Osteocyte (in vitro differentiated cells): ENCODE measurements at regions not wholly inside any gene's neighbourhood (a gene's known extent, or its start where the extent isn't known, plus 50 kb on each side); places are given as distances from the start of the nearest gene placed in this dataset.

Experiments
- DNase-seq: peaks from one replicate; pipeline ENCODE4 v3.0.0; 2021; ENCODE audit warnings: mixed read lengths; ENCODE audit not compliant: unreplicated experiment; ENCODE audit errors: extremely low spot score
- H3K27ac Mint-ChIP-seq: one replicate; pipeline ENCODE4 v1.8.0; 2021; ENCODE audit warnings: mild to moderate bottlenecking, mixed read lengths; ENCODE audit not compliant: unreplicated experiment
- H3K27me3 Mint-ChIP-seq: one replicate; pipeline ENCODE4 v1.8.0; 2021; ENCODE audit warnings: mixed read lengths; ENCODE audit not compliant: unreplicated experiment
- H3K36me3 Mint-ChIP-seq: one replicate; pipeline ENCODE4 v1.8.0; 2021; ENCODE audit warnings: mixed read lengths; ENCODE audit not compliant: unreplicated experiment
- H3K4me1 Mint-ChIP-seq: one replicate; pipeline ENCODE4 v1.8.0; 2021; ENCODE audit warnings: mixed read lengths; ENCODE audit not compliant: unreplicated experiment
- H3K4me3 Mint-ChIP-seq: one replicate; pipeline ENCODE4 v1.8.0; 2021; ENCODE audit warnings: mild to moderate bottlenecking, moderate library complexity, mixed read lengths; ENCODE audit not compliant: unreplicated experiment
- H3K9me3 Mint-ChIP-seq: one replicate; pipeline ENCODE4 v1.8.0; 2021; ENCODE audit warnings: mixed read lengths; ENCODE audit not compliant: unreplicated experiment
- TF ChIP-seq, protein P1 (sequence below): fragments of 200-600 bp; sonication (generic); IDR thresholded peaks from 2 replicates; pipeline ENCODE4 v1.5.0; 2021; ENCODE audit warnings: antibody characterized with exemption, mild to moderate bottlenecking, moderate library complexity

DNA sequence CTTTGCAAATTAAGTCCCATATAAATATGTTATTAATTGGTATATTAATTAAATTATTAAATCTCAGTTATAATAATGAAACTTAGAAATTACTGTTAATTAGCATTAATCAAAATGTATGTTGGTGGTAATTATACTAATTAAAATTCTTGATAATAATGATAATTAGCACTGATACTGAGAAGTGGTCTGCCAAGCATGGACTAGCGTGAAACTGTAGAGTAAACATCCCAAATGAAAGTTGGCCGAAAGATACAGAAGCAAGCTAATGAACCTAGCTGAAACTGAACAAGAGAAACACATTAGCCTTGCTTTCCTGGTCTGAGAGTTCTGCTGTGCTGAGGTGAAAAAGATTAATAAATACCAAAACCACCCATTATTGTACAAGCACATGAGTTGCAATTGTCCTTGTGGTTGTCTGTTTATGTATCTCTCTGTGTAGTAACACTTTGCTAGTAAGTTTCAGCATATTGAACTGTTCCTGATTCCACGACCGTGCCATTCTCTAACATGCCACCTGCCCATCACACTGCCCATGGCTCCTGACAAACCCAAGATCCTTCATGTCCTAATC is 341.8 kb downstream of the PLPP3 start:
- TF ChIP-seq, protein P1, sequence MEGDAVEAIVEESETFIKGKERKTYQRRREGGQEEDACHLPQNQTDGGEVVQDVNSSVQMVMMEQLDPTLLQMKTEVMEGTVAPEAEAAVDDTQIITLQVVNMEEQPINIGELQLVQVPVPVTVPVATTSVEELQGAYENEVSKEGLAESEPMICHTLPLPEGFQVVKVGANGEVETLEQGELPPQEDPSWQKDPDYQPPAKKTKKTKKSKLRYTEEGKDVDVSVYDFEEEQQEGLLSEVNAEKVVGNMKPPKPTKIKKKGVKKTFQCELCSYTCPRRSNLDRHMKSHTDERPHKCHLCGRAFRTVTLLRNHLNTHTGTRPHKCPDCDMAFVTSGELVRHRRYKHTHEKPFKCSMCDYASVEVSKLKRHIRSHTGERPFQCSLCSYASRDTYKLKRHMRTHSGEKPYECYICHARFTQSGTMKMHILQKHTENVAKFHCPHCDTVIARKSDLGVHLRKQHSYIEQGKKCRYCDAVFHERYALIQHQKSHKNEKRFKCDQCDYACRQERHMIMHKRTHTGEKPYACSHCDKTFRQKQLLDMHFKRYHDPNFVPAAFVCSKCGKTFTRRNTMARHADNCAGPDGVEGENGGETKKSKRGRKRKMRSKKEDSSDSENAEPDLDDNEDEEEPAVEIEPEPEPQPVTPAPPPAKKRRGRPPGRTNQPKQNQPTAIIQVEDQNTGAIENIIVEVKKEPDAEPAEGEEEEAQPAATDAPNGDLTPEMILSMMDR = no peak
- Mint-ChIP-seq H3K4me1 (peaks cover 11% of the 10 kb centered on the region), H3K27me3 (no peaks in the 10 kb centered on the region), H3K9me3 (no peaks in the 10 kb centered on the region), H3K4me3 (no peak overlapping the region), H3K36me3 (peaks cover 4% of the 10 kb centered on the region), H3K27ac (no peak overlapping the region)
- DNase-seq = no peak

DNA sequence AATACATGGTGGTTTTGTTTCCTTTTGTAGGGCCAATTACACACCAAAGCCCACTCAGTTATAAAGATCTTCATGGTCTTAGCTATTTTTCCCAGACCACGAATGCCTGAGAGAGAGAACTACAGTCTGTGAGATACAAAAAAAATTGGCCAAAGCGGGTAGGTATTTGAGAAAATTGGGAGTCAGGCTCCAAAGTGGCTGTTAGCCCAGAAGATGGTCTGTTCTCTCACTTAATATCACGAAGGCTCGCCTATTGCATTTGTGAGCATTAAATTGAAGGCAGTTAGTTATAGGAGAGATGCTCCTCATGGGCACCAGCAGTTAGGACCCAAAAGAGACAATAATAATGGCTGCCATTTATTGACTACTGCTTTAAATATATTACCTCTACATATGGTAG is 342.7 kb downstream of the PLPP3 start:
- Mint-ChIP-seq H3K4me3 (no peak overlapping the region), H3K9me3 (no peaks in the 10 kb centered on the region), H3K27ac (no peak overlapping the region), H3K4me1 (peaks cover 11% of the 10 kb centered on the region), H3K36me3 (peaks cover 4% of the 10 kb centered on the region), H3K27me3 (no peaks in the 10 kb centered on the region)
- TF ChIP-seq, protein P1 = no peak
- no peak for DNase-seq

DNA sequence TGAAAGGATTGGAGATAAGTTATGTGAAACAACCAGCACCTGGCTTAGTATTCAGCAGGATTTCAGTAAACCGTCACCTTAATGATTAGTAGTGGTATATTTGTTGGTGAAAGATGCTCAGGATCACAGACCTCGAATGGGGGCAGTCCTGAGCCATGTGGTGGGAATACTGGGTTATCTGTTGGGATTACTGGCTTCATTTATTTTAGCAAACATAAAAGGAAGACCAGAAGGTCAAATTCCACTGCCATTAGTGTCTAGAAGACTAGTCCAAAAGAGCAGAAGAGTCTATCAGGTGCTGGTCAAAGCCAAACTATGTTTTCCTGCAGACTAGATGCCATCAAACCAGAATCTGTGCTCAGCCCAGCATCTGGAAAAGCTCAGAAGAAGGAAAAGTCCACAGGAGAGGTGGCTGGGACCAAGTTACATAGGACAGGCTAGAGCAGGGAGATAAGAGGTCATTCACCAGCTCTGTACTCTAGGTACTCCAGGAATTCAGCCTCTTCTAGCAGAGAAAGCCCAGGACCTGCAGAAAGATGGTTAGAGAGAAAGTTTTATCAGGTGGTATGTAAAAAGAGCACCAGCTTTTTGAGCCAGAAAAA is 343.4 kb downstream of the PLPP3 start:
- DNase-seq = no peak
- Mint-ChIP-seq H3K9me3 (no peaks in the 10 kb centered on the region), H3K4me1 (peaks cover 11% of the 10 kb centered on the region)

DNA sequence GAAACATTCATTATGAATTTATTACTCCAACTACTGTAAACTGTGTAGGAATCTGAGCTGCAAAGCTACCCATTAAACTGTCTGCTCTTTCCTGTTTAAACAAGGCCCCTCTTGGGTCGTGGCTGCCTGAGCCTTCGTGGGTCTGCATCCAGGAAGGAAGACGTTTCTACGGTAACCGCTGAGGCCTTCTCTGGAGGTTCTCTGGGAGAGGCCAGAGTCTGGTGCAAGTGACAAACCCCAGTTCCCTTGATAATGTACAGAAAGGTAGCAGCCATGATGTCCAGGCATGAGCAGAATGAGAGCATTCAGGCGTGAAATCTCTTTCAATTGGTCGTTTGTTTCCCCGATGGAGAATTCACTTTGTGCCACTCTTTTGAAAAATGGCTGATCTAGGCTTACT is 350.2 kb downstream of the PLPP3 start:
- TF ChIP-seq, protein P1 = no peak
- DNase-seq = no peak
- H3K36me3 Mint-ChIP-seq = no peaks in the 10 kb centered on the region
- no peaks in the 10 kb centered on the region for H3K27me3 Mint-ChIP-seq
- H3K27ac Mint-ChIP-seq = no peak overlapping the region
- H3K9me3 Mint-ChIP-seq = no peaks in the 10 kb centered on the region
- H3K4me1 Mint-ChIP-seq = peaks cover 12% of the 10 kb centered on the region
- no peak overlapping the region for H3K4me3 Mint-ChIP-seq

More for the DNA sequence above, 343.4 kb downstream of the PLPP3 start:
- Mint-ChIP-seq H3K4me3 (no peak overlapping the region), H3K27ac (no peak overlapping the region), H3K27me3 (no peaks in the 10 kb centered on the region), H3K36me3 (peaks cover 4% of the 10 kb centered on the region)
- TF ChIP-seq, protein P1 = no peak

DNA sequence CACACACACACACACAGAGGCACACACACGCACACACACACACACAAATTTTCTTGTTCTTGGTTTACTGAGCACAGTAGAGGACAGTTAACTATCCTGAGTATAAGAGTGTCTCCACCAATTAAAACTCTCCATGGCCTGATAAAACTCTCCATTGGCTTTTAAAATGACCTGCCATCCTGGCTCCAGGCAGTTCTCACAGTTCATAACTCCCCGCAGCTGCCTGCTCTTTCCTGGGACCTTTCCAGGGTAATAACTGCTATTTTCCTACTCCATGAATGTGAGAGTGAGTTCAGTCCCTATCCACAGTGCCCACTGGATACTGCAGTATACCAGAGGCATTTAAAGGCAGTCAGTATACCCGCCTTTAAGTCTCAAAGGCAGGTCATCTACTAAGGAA is 351.5 kb downstream of the PLPP3 start:
- no peaks in the 10 kb centered on the region for H3K9me3 Mint-ChIP-seq
- peaks cover 1% of the 10 kb centered on the region for H3K4me1 Mint-ChIP-seq
- no peaks in the 10 kb centered on the region for H3K36me3 Mint-ChIP-seq
- no peak for DNase-seq
- TF ChIP-seq, protein P1 = no peak
- H3K27ac Mint-ChIP-seq = no peak overlapping the region
- no peak overlapping the region for H3K4me3 Mint-ChIP-seq
- no peaks in the 10 kb centered on the region for H3K27me3 Mint-ChIP-seq
